DMS53 treated with DMSO at 0.1 percent for 48 hours (cell line): ENCODE measurements at regions not wholly inside any gene's neighbourhood (a gene's known extent, or its start where the extent isn't known, plus 50 kb on each side); places are given as distances from the start of the nearest gene placed in this dataset.
A peak's percentile ranks its signal among the peaks of the same experiment; 100 is the strongest.

Experiments
- DNase-seq: peaks from one replicate; lab custom pipeline; 2025; ENCODE audit not compliant: unreplicated experiment; lab: John Stamatoyannopoulos, UW

DNA sequence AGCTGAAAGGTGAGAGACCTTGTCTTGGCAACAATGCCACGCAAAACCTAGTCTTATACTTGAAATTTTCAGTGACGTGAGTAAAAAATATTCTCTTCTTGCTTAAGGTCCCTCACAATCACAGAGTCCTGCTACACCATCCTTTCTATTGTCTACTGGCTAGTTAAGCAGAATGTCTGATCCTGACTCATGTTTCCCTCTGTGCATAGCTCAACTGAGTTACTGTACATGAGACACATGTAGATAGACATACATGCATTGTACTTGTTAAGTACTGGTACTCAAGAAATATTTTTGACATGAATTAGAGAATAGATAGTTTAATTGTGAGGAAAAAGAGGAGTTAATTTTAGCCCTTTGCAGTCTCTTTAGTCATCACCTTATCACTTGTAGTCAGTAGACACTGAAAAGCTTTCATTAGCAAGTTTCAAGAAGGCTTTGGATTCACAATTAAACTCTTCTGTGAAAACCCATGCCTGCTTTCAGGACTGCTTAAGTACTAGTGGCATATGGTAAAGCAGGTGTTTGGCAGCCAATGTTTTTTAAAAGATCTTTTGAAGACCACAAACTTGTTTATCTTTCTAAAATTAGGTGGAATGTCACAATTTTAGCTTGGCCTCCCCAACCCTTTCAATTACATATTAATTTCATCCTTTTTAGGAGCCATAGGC is 158.7 kb upstream of the CCDC150 start:
- no peak for DNase-seq

DNA sequence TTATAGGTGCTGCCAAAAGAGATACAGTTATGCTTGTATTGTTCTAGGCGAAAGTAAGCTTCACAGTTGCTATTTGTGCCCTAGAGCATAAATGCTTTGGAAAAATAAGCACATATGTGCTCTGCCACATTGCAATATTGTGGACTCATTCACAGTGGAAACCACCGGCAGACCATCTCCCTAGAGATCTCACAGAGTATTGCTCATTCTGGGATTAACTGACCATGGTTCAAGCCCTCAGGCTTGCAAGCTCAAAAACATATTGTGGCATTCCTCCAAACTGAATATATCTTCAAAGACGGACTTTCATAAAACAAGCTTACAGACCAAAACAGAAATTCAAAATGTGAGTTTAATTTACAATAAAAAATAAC is 158.2 kb upstream of the CCDC150 start:
- no peak for DNase-seq

DNA sequence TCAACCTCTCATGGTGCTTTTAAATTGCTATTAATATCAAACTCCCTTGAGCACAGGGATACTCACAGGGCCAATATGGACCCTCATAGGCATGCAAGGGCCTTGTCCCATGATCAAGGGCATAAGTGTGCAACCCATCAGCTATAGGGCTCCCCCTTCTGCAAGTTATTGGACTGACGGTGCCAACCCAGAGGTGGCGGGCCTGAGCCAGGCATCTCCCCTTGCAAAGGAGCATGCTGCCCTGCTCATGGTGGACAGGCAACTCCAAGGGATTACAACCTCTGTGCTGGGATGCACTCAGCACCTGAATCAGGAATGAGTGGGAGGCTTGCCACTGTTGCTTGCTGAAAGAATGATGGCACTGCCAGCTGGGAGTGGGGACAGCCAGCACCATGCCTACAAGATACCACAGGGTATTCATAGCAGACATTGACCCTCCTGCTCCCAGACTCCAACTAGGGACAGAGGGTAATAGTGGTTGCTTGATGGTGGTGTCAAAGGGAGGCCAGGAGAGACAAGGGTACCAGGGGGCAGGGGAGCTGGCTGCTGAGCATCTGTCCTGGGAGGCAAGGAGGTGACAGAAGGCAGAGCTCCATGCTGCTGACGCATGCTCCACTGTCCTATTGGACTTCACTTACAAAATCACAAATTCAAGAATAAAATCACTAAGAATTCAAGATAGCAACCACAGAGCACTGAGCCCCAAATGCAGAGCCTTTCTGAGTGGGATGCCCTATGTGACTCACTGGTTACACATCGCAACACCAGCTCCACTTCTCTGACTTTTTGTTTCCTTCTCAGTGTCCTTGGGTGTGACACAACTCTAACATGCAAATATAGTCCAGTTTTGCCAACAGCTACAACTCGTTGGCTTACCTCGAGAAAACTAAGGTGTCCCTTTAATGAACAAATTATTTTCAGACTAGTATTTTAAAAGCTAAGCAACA is 157.1 kb upstream of the CCDC150 start:
- no peak for DNase-seq

DNA sequence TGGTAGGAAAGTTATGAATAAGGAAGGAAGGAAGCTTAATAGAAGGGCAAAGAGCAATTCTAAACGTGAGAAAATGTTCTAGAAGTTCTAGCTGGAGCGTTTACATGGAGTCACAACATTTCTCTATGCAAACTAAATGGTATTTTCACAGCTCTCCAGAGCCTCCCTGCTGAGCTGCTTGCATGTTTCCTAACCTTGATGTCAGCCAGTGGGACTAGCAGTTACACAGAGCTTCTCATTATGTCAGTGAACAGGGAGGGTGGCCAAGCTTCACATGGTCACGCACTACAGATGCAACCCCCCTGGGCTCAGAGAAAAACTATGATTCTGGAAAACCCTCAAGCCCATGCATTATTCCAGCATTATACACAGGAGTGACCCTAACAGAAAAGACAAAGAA is 153.4 kb upstream of the CCDC150 start:
- no peak for DNase-seq

DNA sequence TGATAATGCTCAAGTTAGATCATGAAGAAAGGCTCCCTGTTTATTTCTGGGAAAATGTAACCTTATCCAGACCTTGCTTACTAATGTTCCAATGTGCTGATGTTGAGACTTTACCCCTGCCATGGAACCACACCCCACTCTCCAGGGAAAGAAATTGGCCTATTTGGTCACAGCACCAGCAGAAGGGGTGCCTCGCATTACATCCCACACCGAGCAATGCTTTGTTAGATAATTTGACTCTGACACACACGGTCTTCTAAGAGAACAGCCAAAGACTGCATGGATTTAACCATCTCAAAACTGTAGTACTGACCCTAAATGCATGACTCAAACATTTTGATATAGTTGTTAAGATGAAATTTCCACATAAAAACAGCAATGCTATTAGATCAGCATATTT is 152.1 kb upstream of the CCDC150 start:
- DNase-seq, result no peak

DNA sequence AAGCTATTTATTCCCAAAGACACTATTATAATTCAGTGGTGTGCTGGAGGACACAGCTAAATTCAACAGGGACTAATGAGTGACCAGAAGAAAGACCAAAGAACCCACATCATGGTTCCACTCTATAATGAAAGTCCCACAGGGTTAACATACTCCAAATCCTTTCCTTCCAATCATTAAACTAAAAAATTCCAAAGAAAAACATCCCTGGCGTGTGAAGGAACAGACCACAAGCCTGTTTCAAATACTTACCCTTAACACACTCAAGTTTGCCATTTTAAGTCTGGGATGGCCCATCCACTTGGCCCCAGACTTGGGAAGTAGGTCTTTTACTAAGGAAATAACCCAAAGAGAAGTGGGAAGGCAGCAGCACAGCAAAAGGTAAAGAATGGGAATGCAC is 150.1 kb upstream of the CCDC150 start:
- no peak for DNase-seq

DNA sequence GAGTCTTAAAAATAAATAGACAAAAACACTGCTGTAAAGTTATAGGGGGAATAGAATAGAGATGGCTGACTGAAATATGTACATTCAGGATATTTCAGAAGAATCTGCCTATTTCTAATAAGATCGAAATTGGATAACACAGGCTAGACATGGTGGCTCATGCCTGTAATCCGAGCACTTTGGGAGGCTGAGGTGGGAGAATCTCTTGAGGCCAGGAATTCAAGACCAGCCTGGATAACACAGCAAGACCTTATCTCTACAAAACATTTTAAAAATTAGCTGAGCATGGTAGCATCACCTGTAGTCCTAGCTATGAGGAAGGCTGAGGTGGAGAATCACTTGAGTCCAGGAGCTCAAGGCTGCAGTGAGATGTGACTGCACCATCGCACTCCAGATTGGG is 146.6 kb upstream of the CCDC150 start:
- DNase-seq, result no peak

DNA sequence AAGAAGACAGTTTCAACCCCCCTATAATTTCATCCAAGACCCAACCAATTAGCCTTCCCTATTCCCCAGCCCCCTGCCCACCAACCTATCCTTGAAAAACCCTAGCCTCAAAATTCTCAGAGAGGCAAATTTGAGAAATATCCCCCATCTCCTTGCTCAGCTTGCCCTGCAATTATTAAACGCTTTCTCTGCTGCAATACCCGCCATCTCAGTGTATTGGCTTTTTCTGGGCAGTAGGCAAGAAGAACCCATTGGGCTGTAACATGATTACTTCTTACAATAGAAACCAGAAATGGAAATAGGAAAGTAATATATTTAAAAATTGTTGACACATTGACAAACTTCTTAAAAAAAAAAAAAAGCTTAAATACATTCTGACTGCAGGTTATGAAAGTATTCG is 140.6 kb upstream of the CCDC150 start:
- no peak for DNase-seq

DNA sequence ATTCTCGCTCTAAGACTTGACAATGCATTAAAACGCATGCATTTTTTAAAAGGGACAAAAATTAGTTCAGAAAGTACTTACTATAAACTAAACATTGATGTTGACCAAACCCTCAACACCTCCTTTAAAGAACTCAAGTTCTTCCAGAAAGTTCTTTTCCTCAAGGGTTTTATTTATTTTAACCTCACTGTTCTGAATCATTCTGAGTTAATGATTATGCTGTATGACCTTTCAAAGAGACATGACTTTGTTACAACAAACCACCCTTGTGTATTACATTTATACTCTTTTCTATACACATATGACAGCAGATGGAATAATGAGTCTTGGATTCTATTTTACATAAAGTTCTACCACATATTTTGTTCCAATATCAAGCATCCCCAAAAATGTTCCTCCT is 139.8 kb upstream of the CCDC150 start:
- no peak for DNase-seq

DNA sequence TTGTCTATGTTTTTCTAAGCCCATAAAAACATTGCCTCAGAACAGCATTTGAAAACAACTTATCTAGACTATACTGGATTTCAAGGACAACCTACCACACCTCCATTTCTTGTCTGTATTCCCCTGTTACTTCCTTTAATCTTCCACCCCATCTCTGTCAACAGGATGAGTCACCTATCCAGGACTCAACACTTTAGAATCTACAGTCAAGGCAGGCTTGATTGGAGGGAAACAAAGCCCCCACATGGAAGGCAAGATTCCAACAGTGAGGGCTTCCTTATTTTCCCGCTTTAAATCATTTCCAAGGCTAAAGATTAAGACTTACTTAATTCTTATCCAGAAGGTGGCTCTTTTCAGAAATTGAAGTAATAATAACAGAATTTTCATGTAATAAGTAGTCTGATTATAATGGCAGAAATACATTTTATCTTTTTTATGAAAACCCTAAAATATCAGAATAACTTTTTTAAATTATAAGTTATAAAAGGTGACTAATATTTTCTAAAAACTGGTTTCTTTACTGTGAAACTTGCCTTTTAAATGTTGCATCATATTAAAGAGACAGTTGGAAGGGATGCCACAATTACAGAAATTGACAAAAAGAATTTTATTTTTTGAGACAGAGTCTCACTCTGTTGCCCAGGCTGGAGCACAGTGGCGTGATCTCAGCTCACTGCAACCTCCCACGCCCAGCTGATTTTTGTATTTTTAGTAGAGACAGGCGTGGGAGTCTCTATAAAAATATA is 138.7 kb upstream of the CCDC150 start:
- DNase-seq, result no peak

DNA sequence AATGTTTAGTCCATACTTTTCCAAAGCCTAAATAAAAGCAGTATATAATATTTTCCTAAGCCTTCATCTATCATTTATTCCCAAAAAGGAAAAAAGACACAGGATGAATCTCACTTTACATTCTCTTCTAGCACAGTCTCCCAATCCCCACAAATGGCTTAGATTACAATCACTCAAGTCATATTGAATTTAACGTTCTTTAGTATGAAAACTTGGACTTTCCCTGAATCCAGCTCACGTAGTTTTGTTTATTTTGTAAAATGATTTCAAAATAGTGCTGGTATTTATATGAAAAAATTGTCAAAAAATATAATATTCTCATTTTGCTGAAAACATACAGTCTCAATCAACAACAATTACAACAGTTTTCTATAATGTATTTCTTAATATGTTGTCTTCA is 137.7 kb upstream of the CCDC150 start:
- DNase-seq, result no peak

DNA sequence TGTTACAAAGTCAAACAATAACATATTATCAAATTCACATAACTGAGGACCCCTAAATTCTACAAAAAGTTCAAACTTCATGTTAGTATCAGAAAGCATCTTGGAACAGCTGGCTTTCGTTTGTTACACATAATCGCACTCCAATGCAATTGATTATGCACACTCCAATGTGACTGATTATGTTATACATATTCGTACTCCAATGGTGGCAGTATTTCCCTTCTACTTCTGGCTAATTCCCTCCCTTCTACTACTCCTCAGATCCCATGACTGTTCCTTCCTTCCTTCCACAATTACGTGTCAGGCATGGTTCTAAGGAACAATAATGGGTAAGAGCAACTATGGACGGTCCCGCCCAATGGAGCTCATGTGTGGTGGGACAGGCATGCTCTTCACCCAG is 137.1 kb upstream of the CCDC150 start:
- no peak for DNase-seq

DNA sequence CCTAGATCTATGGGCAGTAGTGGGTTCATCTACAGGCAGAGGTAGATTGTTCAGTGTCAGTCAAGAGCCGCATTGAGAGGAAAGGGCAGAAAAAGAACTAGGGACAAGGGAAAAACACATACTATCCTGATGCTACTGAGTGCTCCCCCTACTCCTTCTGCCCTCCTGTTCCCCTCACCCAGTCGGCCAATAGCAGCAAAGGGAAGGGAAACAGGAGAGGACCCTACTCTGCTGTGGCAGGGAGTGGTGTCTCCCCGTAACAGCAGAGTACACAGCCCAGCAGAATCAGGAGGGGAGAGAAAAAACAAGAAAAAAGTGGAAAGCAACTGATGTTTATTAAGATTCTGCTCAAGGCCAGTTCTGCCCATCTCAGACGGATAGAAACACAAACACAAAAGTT is 136.1 kb upstream of the CCDC150 start:
- no peak for DNase-seq

DNA sequence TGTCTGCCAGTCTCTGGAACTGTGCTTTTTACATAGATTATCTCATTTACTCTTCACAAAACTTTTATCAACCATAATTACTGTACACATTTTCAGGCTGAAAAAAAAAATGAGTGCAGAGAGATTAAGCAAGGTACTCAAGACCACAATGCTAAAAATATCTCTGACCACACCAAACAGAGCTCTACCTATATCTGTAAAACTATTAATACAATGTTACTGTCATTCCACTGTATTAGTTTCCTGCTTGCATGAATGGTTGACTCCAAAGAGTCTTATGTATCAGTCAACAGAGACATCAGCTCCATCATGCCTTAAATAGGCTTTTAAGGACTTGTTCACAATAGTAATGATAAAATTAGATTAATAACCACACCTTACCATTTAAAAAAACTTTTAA is 134.7 kb upstream of the CCDC150 start:
- no peak for DNase-seq

DNA sequence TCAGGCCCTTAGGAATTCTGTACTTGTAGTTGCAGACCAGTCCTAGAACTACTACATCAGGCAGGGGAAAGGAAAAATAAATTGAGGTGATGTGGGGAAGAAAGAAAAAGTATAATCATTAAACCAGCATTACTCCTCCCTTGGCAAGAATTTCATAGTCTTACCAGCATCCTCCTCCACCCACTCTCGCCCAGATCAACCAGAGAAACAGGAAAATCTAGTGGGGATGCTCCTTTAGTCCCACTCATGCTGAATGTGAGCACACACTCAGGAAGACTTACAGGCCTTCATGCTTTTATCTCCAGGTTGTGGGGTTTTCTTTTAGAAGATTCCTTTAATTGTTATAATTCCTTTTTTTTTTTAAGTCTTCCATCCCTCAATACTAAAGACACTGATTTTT is 129.3 kb upstream of the CCDC150 start:
- DNase-seq, result no peak

DNA sequence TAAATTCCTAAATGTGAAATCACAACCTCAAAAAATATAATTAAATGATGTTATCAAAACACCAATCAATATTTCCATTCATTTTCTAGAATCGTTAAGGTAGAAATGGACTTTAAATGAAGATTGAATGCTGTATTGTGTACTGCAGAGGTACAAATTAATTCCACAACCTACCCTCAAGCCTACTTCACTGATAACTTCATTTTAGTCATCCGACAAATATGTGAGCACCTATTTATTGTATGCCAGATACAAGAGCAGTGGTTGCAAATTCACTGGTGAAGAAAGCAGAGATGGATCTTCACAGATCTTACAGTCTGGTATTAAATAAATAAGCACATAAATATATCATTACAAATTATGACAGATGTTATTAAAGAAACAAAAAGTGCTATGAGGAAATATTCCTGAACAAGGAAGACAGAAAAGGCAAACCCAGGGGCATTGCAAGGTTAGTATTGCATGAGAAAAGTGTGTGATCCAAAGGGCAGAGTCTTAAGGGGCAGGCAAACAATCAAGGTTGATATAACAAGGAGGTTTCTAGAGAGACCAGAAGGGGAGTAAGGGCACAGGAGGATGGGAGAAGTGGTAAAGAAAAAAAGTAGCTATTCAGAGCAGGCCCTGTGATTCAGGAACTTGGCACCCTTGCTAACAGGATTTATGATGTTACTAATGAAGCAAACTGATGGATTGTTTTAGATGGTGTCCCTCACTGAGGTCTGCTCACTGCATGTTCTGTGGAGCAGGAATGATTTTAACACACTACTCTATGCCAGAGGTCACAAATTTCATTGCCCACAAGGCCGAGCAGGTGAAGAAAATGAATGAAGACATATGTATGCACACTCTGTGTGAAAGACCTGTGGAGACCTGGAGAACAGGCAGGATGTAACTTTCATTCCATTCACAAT is 128.0 kb upstream of the CCDC150 start:
- no peak for DNase-seq

DNA sequence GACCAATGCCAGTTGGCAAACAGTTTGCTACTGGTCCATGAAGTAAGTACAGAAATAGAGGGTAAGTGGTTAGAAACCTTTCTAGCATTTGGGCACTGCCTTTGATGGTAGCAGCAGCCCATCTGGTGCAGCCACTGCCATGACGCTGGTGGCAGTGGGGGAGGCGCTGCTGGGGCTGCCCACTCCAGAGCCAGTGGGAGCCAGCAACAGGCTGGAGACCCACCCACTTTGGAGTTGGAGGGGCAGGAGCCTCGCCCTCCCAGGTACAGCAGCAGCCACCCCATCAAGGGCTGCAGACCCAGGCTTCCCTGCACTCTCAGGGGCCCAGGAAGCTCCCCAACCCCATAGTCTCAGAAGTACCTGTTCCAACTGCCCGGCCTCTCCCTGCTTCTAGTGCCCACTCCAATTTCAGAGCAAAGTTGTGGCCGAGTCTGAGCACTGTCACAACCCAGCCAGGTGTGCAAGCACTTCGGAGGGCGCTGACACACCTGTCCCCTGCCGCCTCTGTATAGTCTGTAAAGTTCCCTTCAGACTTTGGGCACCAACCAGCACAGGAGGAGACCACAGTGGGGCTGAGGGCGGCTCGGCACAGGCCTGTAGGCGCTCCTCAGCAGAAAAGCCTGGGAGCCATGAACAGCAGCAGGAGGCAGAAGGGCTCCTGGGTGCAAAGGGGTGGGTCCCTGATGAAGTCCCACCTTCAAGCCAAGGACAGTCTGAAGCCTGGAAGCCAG is 125.6 kb upstream of the CCDC150 start:
- no peak for DNase-seq

DNA sequence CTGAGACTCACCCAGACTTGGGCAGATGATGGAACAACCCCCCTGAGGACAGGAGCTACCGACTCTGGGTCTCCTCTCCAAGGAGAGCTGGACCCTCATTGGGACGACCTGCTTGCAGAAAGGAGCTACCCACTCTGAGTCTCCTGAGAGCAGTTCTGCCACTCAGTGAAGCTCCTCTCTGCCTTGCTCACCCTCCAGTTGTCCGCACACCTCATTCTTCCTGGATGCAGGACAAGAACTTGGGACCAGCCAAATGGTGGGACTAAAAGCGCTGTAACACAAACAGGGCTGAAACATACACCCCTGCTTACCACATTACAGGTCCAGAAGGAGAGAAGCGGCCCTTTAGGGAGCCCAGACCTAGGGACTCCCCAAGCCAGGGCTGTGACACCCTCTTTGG is 124.9 kb upstream of the CCDC150 start:
- DNase-seq, result no peak

DNA sequence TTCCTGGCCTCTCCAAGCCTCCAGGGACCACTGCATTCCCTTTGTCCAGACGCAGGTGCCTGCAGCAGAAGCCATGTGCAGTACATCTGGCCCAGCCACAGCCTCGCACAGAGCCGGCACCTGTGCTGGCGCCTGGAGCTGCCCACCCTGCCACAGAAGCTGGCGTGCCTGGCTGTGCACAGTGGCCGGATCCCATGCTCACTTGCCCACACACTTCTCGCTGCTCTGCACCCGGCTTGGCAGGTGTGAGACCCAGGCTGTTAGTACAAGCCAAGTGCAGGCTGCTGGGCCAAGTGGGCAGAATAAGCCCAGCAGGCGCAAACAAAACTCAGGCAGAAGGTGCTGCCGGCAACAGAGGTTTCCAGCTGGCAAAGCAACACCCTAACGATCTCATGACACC is 124.5 kb upstream of the CCDC150 start:
- no peak for DNase-seq

DNA sequence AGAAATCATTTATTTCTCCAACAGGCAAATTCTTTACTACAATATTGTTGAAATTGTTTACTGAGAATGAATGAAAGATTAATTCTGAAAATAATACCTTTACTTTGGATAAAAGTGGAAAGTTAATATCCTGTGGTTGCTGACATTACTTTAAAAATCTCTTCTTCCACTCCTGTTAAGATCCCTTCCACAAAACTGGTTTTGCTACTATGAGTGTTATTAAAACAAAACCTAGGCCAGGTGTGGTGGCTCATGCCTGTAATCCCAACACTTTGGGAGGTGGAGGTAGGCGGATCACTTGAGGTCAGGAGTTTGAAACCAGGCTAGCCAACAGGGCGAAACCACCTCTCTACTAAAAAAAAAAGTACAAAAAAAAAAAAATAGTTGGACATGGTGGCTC is 123.9 kb upstream of the CCDC150 start:
- DNase-seq, result peak; percentile 15
